Parathyroid adenoma (tissue), 2 donors: ENCODE measurements at regions not wholly inside any gene's neighbourhood (a gene's known extent, or its start where the extent isn't known, plus 50 kb on each side); places are given as distances from the start of the nearest gene placed in this dataset.

ENCODE experiments used
- H2AFZ ChIP-seq: fragments of 300-600 bp; sonication (generic); one replicate; pipeline ENCODE4 v1.7.0; 2017; ENCODE audit warnings: antibody characterized with exemption, mild to moderate bottlenecking
- H3K27ac ChIP-seq: fragments of 300-600 bp; sonication (generic); one replicate; pipeline ENCODE4 v1.7.0; 2017
- H3K27me3 ChIP-seq: fragments of 300-600 bp; sonication (generic); one replicate; pipeline ENCODE4 v1.7.0; 2017; ENCODE audit warnings: low read length; ENCODE audit not compliant: control insufficient read depth, insufficient read depth
- H3K36me3 ChIP-seq: fragments of 300-600 bp; sonication (generic); one replicate; pipeline ENCODE4 v1.7.0; 2017; ENCODE audit warnings: low read length; ENCODE audit not compliant: control insufficient read depth, insufficient read depth
- H3K4me1 ChIP-seq: fragments of 300-600 bp; sonication (generic); one replicate; pipeline ENCODE4 v1.7.0; 2017; ENCODE audit warnings: control low read depth
- H3K4me2 ChIP-seq: fragments of 300-600 bp; sonication (generic); one replicate; pipeline ENCODE4 v1.7.0; 2017; ENCODE audit warnings: low read length
- H3K4me3 ChIP-seq: fragments of 300-600 bp; sonication (generic); one replicate; pipeline ENCODE4 v1.7.0; 2017; ENCODE audit warnings: low read depth, low read length
- H3K79me2 ChIP-seq: fragments of 300-600 bp; sonication (generic); one replicate; pipeline ENCODE4 v1.7.0; 2017; ENCODE audit warnings: control low read depth
- H3K9ac ChIP-seq: fragments of 300-600 bp; sonication (generic); one replicate; pipeline ENCODE4 v1.7.0; 2017; ENCODE audit warnings: mild to moderate bottlenecking
- H3K9me3 ChIP-seq: fragments of 300-600 bp; sonication (generic); one replicate; pipeline ENCODE4 v1.7.0; 2017; ENCODE audit warnings: low read length; ENCODE audit not compliant: control insufficient read depth
- TF ChIP-seq, protein P1 (sequence below): fragments of 300-600 bp; sonication (generic); IDR thresholded peaks from one replicate; pipeline ENCODE4 v1.7.0; 2017; ENCODE audit warnings: antibody characterized with exemption, mild to moderate bottlenecking
- donor health status: primary hyperparathyroidism.

DNA sequence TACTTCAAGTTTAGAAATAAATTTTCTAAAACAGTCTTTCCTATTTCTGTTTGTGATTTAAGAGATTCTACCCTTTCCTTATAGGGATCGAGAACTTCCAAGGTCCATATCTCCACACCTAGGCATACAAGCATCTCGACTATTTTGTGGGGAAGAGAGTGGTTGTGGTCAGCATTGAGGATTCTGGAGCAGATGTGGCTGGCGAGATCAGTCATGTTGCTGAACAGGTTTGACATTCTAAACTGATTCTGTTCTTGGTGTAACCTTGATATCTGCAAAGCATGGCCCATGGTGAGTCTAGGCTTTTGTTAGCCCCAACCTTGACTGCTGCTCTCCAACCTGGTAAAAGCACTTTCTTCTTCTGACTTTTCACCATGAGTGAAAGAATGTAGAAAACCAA lies 167.6 kb upstream of the POGK start:
- Histone ChIP-seq H2AFZ (no peak overlapping the region), H3K9ac (no peak overlapping the region), H3K27me3 (no peaks in the 10 kb centered on the region), H3K4me3 (no peak overlapping the region), H3K9me3 (no peaks in the 10 kb centered on the region), H3K4me2 (no peak overlapping the region), H3K4me1 (no peaks in the 10 kb centered on the region), H3K36me3 (no peaks in the 10 kb centered on the region), H3K27ac (no peak overlapping the region), H3K79me2 (no peaks in the 10 kb centered on the region)
- TF ChIP-seq, protein P1, sequence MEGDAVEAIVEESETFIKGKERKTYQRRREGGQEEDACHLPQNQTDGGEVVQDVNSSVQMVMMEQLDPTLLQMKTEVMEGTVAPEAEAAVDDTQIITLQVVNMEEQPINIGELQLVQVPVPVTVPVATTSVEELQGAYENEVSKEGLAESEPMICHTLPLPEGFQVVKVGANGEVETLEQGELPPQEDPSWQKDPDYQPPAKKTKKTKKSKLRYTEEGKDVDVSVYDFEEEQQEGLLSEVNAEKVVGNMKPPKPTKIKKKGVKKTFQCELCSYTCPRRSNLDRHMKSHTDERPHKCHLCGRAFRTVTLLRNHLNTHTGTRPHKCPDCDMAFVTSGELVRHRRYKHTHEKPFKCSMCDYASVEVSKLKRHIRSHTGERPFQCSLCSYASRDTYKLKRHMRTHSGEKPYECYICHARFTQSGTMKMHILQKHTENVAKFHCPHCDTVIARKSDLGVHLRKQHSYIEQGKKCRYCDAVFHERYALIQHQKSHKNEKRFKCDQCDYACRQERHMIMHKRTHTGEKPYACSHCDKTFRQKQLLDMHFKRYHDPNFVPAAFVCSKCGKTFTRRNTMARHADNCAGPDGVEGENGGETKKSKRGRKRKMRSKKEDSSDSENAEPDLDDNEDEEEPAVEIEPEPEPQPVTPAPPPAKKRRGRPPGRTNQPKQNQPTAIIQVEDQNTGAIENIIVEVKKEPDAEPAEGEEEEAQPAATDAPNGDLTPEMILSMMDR, result no peak

DNA sequence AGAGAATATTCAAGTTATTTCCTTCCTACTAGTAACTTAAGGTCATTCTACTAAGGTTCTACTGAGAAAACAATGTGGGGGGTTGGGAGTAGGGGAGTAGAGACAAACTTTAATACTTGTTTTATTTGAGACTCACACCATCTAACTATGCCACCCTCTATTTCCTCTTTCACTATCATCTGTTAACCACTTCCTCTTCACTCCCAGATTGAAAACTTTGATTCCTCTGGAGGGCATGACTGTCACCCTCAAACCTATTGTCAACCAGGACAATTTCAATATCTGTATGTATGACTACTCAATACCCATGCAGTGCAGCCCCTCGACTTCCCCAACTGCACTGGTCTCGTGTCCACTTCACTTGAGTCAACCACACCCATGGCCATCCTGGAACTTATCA lies 165.6 kb upstream of the POGK start:
- Histone ChIP-seq H3K4me3 (no peak overlapping the region), H3K27me3 (no peaks in the 10 kb centered on the region), H3K27ac (no peak overlapping the region), H2AFZ (no peak overlapping the region), H3K79me2 (no peaks in the 10 kb centered on the region), H3K9me3 (no peaks in the 10 kb centered on the region), H3K36me3 (no peaks in the 10 kb centered on the region), H3K9ac (no peak overlapping the region), H3K4me2 (no peak overlapping the region), H3K4me1 (no peaks in the 10 kb centered on the region)
- TF ChIP-seq, protein P1, result no peak

DNA sequence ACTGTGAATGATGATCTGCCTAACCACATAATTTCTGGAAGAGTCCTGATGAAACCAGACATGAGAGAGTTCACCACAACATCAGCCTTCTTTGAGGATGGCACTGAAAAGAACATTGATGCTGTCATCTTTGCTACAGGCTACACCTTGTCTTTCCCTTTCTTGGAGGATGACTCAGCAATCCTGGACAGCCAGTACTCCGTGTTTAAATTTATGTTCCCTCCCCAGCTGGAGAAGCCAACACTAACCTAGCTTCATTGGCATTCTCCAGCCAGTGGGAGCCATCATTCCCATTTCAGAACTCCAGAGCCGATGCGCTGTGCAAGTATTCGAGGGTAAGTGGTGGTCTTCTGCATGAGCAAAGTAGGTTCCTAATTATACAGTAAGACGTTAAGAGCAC lies 164.1 kb upstream of the POGK start:
- no peaks in the 10 kb centered on the region for H3K36me3 ChIP-seq
- no peaks in the 10 kb centered on the region for H3K9me3 ChIP-seq
- no peak overlapping the region for H3K9ac ChIP-seq
- H3K4me3 ChIP-seq, result no peak overlapping the region
- H3K27me3 ChIP-seq, result no peaks in the 10 kb centered on the region
- H3K27ac ChIP-seq, result no peak overlapping the region
- H3K79me2 ChIP-seq, result no peaks in the 10 kb centered on the region
- H3K4me1 ChIP-seq, result no peaks in the 10 kb centered on the region
- TF ChIP-seq, protein P1, result no peak
- H3K4me2 ChIP-seq, result no peak overlapping the region
- H2AFZ ChIP-seq, result no peak overlapping the region

DNA sequence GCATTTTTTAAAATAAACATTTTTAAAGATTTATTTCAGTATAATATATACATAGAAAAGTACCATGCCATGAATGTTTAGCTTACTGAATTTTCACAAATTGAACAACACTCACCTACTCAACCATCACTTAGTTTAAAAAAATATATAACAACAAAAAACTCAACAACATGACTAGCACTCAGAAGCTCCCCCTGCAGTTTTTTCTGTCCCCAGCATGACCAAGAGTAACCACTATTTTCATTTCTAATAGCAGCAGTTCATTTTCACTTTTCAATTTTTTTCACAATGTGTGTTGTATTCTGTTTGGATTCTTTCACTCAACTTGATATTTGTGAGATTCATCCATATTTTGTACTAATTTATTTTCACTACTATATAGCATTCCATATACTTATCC lies 162.3 kb upstream of the POGK start:
- H3K36me3 ChIP-seq, result no peaks in the 10 kb centered on the region
- H3K27me3 ChIP-seq, result no peaks in the 10 kb centered on the region
- TF ChIP-seq, protein P1, result no peak
- H3K9me3 ChIP-seq, result no peaks in the 10 kb centered on the region
- H3K4me1 ChIP-seq, result no peaks in the 10 kb centered on the region
- H3K4me3 ChIP-seq, result no peak overlapping the region
- H3K4me2 ChIP-seq, result no peak overlapping the region
- no peak overlapping the region for H3K27ac ChIP-seq
- no peaks in the 10 kb centered on the region for H3K79me2 ChIP-seq
- H3K9ac ChIP-seq, result no peak overlapping the region
- H2AFZ ChIP-seq, result no peak overlapping the region

DNA sequence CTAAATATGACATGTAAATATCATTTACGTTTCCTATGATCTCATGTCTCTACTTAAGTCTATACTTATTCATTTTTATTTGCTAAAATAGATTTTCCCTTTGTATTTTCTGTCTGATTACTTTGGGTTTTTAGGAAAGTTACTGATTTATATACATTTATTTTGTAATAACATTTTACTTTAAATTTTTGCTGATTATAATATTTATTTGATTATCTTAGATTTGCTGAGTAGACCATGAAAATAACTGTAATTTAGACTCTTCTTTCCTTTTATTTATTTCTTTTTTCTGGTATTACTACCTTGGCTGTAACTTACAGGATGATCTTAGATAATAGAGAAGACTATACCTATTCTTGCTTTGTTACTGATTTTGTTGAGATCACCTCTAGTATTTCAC lies 159.9 kb upstream of the POGK start:
- H3K4me1 ChIP-seq, result no peaks in the 10 kb centered on the region
- no peak overlapping the region for H3K4me3 ChIP-seq
- no peaks in the 10 kb centered on the region for H3K36me3 ChIP-seq
- no peak overlapping the region for H3K4me2 ChIP-seq
- H3K27me3 ChIP-seq, result no peaks in the 10 kb centered on the region
- no peak overlapping the region for H3K27ac ChIP-seq
- TF ChIP-seq, protein P1, result no peak
- no peaks in the 10 kb centered on the region for H3K79me2 ChIP-seq
- no peak overlapping the region for H3K9ac ChIP-seq
- H2AFZ ChIP-seq, result no peak overlapping the region
- no peaks in the 10 kb centered on the region for H3K9me3 ChIP-seq
